OCI-LY3 (cell line): ENCODE measurements at regions not wholly inside any gene's neighbourhood (a gene's known extent, or its start where the extent isn't known, plus 50 kb on each side); places are given as distances from the start of the nearest gene placed in this dataset.

Experiments used
- H2AFZ ChIP-seq: fragments of 200-600, 300-600 bp; shearing (Covaris generic); 2 replicates; pipeline ENCODE4 v1.6.0; 2014; ENCODE audit warnings: antibody characterized with exemption, low read depth, low read length
- H3K27ac ChIP-seq: fragments of 200-600, 300-600 bp; sonication (generic); 2 replicates; pipeline ENCODE4 v1.5.1; 2014; ENCODE audit warnings: mild to moderate bottlenecking, low read length, moderate library complexity, mixed read lengths
- H3K27me3 ChIP-seq: fragments of 200-600, 300-600 bp; sonication (generic); 2 replicates; pipeline ENCODE4 v1.6.1; 2014; ENCODE audit warnings: low read depth, low read length, mixed read lengths
- H3K36me3 ChIP-seq: fragments of 200-600, 300-600 bp; sonication (generic); replicated peaks from 2 replicates; pipeline ENCODE3; 2014; ENCODE audit warnings: low read depth, low read length, mixed read lengths
- H3K4me1 ChIP-seq: fragments of 300-600, 200-600 bp; sonication (generic); 2 replicates; pipeline ENCODE4 v1.6.1; 2014; ENCODE audit warnings: low read length, mixed read lengths
- H3K4me2 ChIP-seq: fragments of 200-600, 300-600 bp; sonication (generic); 2 replicates; pipeline ENCODE4 v1.6.1; 2014; ENCODE audit warnings: low read length, mixed read lengths
- H3K4me3 ChIP-seq: fragments of 300-600, 200-600 bp; sonication (generic); 2 replicates; pipeline ENCODE4 v1.5.1; 2014; ENCODE audit warnings: antibody characterized with exemption, mild to moderate bottlenecking, low read length, moderate library complexity
- H3K79me2 ChIP-seq: fragments of 300-600, 200-600 bp; shearing (Covaris generic); 2 replicates; pipeline ENCODE4 v1.6.1; 2014; ENCODE audit warnings: mild to moderate bottlenecking, low read length, mixed read lengths
- H3K9ac ChIP-seq: fragments of 300-600, 200-600 bp; shearing (Covaris generic); 2 replicates; pipeline ENCODE4 v1.6.0; 2014; ENCODE audit warnings: mild to moderate bottlenecking, low read length, moderate library complexity
- H3K9me3 ChIP-seq: fragments of 200-600, 300-600 bp; shearing (Covaris generic); 2 replicates; pipeline ENCODE4 v1.6.1; 2014; ENCODE audit warnings: low read length, mixed read lengths; ENCODE audit not compliant: insufficient read depth
- H4K20me1 ChIP-seq: fragments of 200-600, 300-600 bp; sonication (generic); 2 replicates; pipeline ENCODE4 v1.6.1; 2016; ENCODE audit warnings: low read length, mixed read lengths; ENCODE audit not compliant: insufficient read depth
- EZH2phosphoT487 ChIP-seq: fragments of 200-600 bp; shearing (Covaris generic); IDR thresholded peaks from 2 replicates; pipeline ENCODE4 v1.6.1; 2018; ENCODE audit warnings: antibody characterized with exemption, mixed run types, low read depth
- TF ChIP-seq, protein P1 (sequence below): fragments of 200-600, 300-600 bp; sonication (generic); IDR thresholded peaks from 2 replicates; pipeline ENCODE4 v1.5.1; 2014; ENCODE audit warnings: antibody characterized with exemption, low read length, low read depth

DNA sequence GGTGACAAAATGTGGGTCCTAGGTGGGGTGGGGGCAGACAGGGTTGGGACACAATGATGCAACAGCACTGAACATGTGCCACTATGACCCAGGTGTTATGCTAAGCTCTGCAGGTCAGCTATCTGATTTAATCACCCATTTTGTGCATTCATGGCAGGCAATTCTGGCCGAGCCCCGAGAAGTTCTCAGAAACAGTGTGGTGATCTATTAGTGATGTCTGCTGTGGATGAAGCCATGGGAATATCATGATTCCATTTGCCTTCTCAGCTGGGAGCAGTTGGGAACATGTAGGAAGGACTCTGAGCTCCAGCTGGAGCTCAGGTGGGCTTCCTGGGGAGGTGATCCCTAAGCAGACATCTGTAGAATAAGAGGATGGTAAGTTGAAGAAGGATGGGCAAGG lies 194.0 kb upstream of the POU3F1 start:
- Histone ChIP-seq H3K4me2 (no peak overlapping the region), H3K27ac (no peak overlapping the region), H3K36me3 (no peaks in the 10 kb centered on the region), H3K4me3 (no peak overlapping the region), H3K4me1 (no peaks in the 10 kb centered on the region), H3K9me3 (no peaks in the 10 kb centered on the region), H2AFZ (no peak overlapping the region), H4K20me1 (no peaks in the 10 kb centered on the region), H3K27me3 (no peaks in the 10 kb centered on the region), H3K79me2 (no peaks in the 10 kb centered on the region), H3K9ac (no peak overlapping the region)
- TF ChIP-seq, protein P1, sequence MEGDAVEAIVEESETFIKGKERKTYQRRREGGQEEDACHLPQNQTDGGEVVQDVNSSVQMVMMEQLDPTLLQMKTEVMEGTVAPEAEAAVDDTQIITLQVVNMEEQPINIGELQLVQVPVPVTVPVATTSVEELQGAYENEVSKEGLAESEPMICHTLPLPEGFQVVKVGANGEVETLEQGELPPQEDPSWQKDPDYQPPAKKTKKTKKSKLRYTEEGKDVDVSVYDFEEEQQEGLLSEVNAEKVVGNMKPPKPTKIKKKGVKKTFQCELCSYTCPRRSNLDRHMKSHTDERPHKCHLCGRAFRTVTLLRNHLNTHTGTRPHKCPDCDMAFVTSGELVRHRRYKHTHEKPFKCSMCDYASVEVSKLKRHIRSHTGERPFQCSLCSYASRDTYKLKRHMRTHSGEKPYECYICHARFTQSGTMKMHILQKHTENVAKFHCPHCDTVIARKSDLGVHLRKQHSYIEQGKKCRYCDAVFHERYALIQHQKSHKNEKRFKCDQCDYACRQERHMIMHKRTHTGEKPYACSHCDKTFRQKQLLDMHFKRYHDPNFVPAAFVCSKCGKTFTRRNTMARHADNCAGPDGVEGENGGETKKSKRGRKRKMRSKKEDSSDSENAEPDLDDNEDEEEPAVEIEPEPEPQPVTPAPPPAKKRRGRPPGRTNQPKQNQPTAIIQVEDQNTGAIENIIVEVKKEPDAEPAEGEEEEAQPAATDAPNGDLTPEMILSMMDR: no peak
- TF ChIP-seq EZH2phosphoT487: no peak

GRCh38 chr1:38239258-38239835 lies 192.8 kb upstream of the POU3F1 start:
- Histone ChIP-seq H3K79me2 (no peaks in the 10 kb centered on the region), H4K20me1 (no peaks in the 10 kb centered on the region), H2AFZ (no peak overlapping the region), H3K27me3 (no peaks in the 10 kb centered on the region), H3K9me3 (no peaks in the 10 kb centered on the region), H3K36me3 (no peaks in the 10 kb centered on the region), H3K27ac (no peak overlapping the region), H3K9ac (no peak overlapping the region), H3K4me1 (no peaks in the 10 kb centered on the region), H3K4me3 (no peak overlapping the region), H3K4me2 (no peak overlapping the region)
- no peak for TF ChIP-seq EZH2phosphoT487
- TF ChIP-seq, protein P1: no peak

GRCh38 chr1:38238294-38238693 lies 191.7 kb upstream of the POU3F1 start:
- no peaks in the 10 kb centered on the region for H3K79me2 ChIP-seq
- no peak overlapping the region for H3K4me3 ChIP-seq
- no peak overlapping the region for H3K9ac ChIP-seq
- H3K27ac ChIP-seq: no peak overlapping the region
- TF ChIP-seq, protein P1: no peak
- TF ChIP-seq EZH2phosphoT487: no peak
- no peaks in the 10 kb centered on the region for H4K20me1 ChIP-seq
- H3K27me3 ChIP-seq: no peaks in the 10 kb centered on the region
- no peaks in the 10 kb centered on the region for H3K4me1 ChIP-seq
- no peak overlapping the region for H3K4me2 ChIP-seq
- no peaks in the 10 kb centered on the region for H3K36me3 ChIP-seq
- no peak overlapping the region for H2AFZ ChIP-seq
- H3K9me3 ChIP-seq: no peaks in the 10 kb centered on the region

DNA sequence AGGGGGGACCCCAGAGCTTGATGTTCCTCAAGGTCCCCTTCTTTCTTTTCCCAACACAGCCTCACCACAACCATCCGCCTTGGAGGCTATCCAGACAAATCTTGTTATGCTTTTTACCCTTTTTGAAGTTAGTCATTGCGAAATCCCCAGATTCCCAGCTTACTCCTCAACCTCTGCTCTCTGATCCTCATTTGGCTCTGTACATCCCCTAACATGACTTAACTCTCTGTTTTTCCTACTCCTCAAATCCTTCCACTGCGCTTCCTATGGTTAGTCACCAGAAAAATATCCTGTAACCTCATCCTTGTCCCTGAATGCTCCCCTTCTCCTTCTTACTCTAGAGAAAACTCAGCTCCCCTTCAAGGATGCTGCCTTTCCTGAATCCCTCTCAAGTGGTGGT lies 189.1 kb upstream of the POU3F1 start:
- Histone ChIP-seq H3K79me2 (no peaks in the 10 kb centered on the region), H3K27me3 (no peaks in the 10 kb centered on the region), H3K4me2 (no peak overlapping the region), H2AFZ (no peak overlapping the region), H3K36me3 (no peaks in the 10 kb centered on the region), H3K4me1 (no peaks in the 10 kb centered on the region), H3K9ac (no peak overlapping the region), H3K27ac (no peak overlapping the region), H4K20me1 (no peaks in the 10 kb centered on the region), H3K4me3 (no peak overlapping the region), H3K9me3 (no peaks in the 10 kb centered on the region)
- TF ChIP-seq, protein P1: no peak
- no peak for TF ChIP-seq EZH2phosphoT487
